Fibroblast of lung (primary cell): ENCODE measurements at regions not wholly inside any gene's neighbourhood (a gene's known extent, or its start where the extent isn't known, plus 50 kb on each side); places are given as distances from the start of the nearest gene placed in this dataset.

ENCODE experiments used
- DNase-seq, 2 donors: peaks; one replicate each; pipeline versions ENCODE4 v3.0.0 to v3.0.0-alpha.2; 2010; ENCODE audit warnings: low read depth in 2 of 2
- H2AFZ ChIP-seq: 2 replicates; pipeline ENCODE4 v1.5.1; 2012; ENCODE audit warnings: low read length, control low read depth, inconsistent platforms
- H3K27ac ChIP-seq: 2 replicates; pipeline ENCODE4 v1.5.1; 2011; ENCODE audit warnings: low read length, control low read depth; ENCODE audit not compliant: insufficient read depth
- H3K27me3 ChIP-seq: 2 replicates; pipeline ENCODE4 v1.5.1; 2011; ENCODE audit warnings: mild to moderate bottlenecking, low read length; ENCODE audit not compliant: control insufficient read depth, insufficient read depth
- H3K36me3 ChIP-seq: 2 replicates; pipeline ENCODE4 v1.5.1; 2011; ENCODE audit warnings: low read length; ENCODE audit not compliant: control insufficient read depth, insufficient read depth
- H3K4me1 ChIP-seq: 2 replicates; pipeline ENCODE4 v1.5.1; 2011; ENCODE audit warnings: low read length; ENCODE audit not compliant: control insufficient read depth, insufficient read depth; ENCODE audit errors: extremely low read depth
- H3K4me2 ChIP-seq: 2 replicates; pipeline ENCODE4 v1.5.1; 2011; ENCODE audit warnings: low read length, control low read depth; ENCODE audit not compliant: insufficient read depth; ENCODE audit errors: extremely low read depth
- H3K4me3 ChIP-seq, 4 experiments: fragments of 200-600 bp in 1 of 4; sonication (generic) in 1 of 4; replicated peaks in 1 of 4; 2 replicates each; pipeline ENCODE4 v1.5.1; 2011 to 2016; ENCODE audit warnings: low read length in 4 of 4, low read depth in 3 of 4, mild to moderate bottlenecking in 3 of 4, control low read depth in 2 of 4, inconsistent platforms in 1 of 4, mixed read lengths in 1 of 4; ENCODE audit not compliant: insufficient read depth in 1 of 4; ENCODE audit errors: control extremely low read depth in 1 of 4
- H3K79me2 ChIP-seq: 2 replicates; pipeline ENCODE4 v1.5.1; 2012; ENCODE audit warnings: mild to moderate bottlenecking, low read length, inconsistent platforms; ENCODE audit not compliant: control insufficient read depth, insufficient read depth
- H3K9ac ChIP-seq: 2 replicates; pipeline ENCODE4 v1.5.1; 2011; ENCODE audit warnings: mild to moderate bottlenecking, low read length, control low read depth; ENCODE audit not compliant: insufficient read depth
- H3K9me3 ChIP-seq: 2 replicates; pipeline ENCODE4 v1.5.1; 2012; ENCODE audit warnings: low read depth, low read length; ENCODE audit not compliant: control insufficient read depth, insufficient read depth
- H4K20me1 ChIP-seq: 2 replicates; pipeline ENCODE4 v1.5.1; 2011; ENCODE audit warnings: low read length; ENCODE audit not compliant: control insufficient read depth, insufficient read depth; ENCODE audit errors: extremely low read depth
- EZH2 ChIP-seq: IDR thresholded peaks from 2 replicates; pipeline ENCODE4 v1.5.1; 2012; ENCODE audit warnings: low read length, control low read depth, mild to moderate bottlenecking; ENCODE audit errors: missing control alignments
- TF ChIP-seq, protein P1 (sequence below), 2 donors: IDR thresholded peaks in 1 of 2; conservative IDR thresholded peaks in 1 of 2; 1 replicate in 1 of 2; 2 replicates in 1 of 2; pipeline ENCODE4 v1.5.1; 2011 to 2012; ENCODE audit warnings: low read length in 2 of 2, control low read depth in 1 of 2, inconsistent platforms in 1 of 2, low read depth in 1 of 2, mild to moderate bottlenecking in 1 of 2

DNA sequence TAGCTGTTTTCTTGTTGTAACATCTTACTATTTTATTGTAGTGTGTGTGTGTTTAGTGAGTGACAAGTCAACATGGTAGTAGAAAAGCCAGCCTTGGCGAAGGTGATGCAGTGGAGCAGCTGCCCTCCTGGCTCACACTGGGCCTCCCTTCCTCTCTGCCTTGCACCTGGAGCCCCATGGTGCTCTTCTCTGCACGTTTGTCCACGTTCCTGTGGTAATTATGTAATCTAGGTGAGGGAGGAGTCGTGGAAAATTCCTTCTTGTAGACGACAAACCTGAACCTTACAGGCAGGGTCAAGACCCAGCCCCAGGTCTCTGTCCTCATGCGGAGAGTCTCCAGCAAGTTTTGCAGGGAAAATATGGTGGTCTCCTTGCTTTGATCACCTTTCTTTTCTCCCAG is 348.3 kb upstream of the MKI67 start:
- Histone ChIP-seq H2AFZ (no peak overlapping the region), H3K9ac (no peak overlapping the region), H3K27me3 (no peaks in the 10 kb centered on the region), H3K4me1 (no peaks in the 10 kb centered on the region), H3K4me3 (no peak overlapping the region), H4K20me1 (no peaks in the 10 kb centered on the region), H3K36me3 (no peaks in the 10 kb centered on the region), H3K9me3 (peaks cover 2% of the 10 kb centered on the region), H3K4me2 (no peak overlapping the region), H3K79me2 (no peaks in the 10 kb centered on the region), H3K27ac (no peak overlapping the region)
- TF ChIP-seq EZH2: no peak
- TF ChIP-seq, protein P1, sequence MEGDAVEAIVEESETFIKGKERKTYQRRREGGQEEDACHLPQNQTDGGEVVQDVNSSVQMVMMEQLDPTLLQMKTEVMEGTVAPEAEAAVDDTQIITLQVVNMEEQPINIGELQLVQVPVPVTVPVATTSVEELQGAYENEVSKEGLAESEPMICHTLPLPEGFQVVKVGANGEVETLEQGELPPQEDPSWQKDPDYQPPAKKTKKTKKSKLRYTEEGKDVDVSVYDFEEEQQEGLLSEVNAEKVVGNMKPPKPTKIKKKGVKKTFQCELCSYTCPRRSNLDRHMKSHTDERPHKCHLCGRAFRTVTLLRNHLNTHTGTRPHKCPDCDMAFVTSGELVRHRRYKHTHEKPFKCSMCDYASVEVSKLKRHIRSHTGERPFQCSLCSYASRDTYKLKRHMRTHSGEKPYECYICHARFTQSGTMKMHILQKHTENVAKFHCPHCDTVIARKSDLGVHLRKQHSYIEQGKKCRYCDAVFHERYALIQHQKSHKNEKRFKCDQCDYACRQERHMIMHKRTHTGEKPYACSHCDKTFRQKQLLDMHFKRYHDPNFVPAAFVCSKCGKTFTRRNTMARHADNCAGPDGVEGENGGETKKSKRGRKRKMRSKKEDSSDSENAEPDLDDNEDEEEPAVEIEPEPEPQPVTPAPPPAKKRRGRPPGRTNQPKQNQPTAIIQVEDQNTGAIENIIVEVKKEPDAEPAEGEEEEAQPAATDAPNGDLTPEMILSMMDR (conservative IDR thresholded peaks at IDR 0.05 in 1 of 2, IDR thresholded peaks at IDR 0.05 in 1 of 2; ENCODE audit: low read depth in 1 of 2, low read length in 2 of 2): no peak
- no peak for DNase-seq

GRCh38 chr10:128475686-128476367 is 349.6 kb upstream of the MKI67 start:
- Histone ChIP-seq H3K9me3 (peaks cover 2% of the 10 kb centered on the region), H3K4me2 (no peak overlapping the region)

GRCh38 chr10:128476368-128476725 is 350.1 kb upstream of the MKI67 start:
- no peak overlapping the region for H3K4me2 ChIP-seq
- TF ChIP-seq, protein P1 (conservative IDR thresholded peaks at IDR 0.05 in 1 of 2, IDR thresholded peaks at IDR 0.05 in 1 of 2; ENCODE audit: low read depth in 1 of 2, low read length in 2 of 2): no peak
- no peak for TF ChIP-seq EZH2
- peaks cover 2% of the 10 kb centered on the region for H3K9me3 ChIP-seq
- no peak for DNase-seq
- H3K4me3 ChIP-seq: no peak overlapping the region
- H3K79me2 ChIP-seq: no peaks in the 10 kb centered on the region
- H3K27me3 ChIP-seq: no peaks in the 10 kb centered on the region
- no peak overlapping the region for H3K9ac ChIP-seq
- H2AFZ ChIP-seq: no peak overlapping the region
- no peaks in the 10 kb centered on the region for H4K20me1 ChIP-seq
- no peaks in the 10 kb centered on the region for H3K36me3 ChIP-seq
- no peaks in the 10 kb centered on the region for H3K4me1 ChIP-seq
- no peak overlapping the region for H3K27ac ChIP-seq

More at GRCh38 chr10:128475686-128476367, 349.6 kb upstream of the MKI67 start:
- Histone ChIP-seq H2AFZ (no peak overlapping the region), H3K27me3 (no peaks in the 10 kb centered on the region), H4K20me1 (no peaks in the 10 kb centered on the region), H3K4me3 (no peak overlapping the region), H3K4me1 (no peaks in the 10 kb centered on the region), H3K36me3 (no peaks in the 10 kb centered on the region), H3K79me2 (no peaks in the 10 kb centered on the region), H3K9ac (no peak overlapping the region), H3K27ac (no peak overlapping the region)
- DNase-seq: no peak
- TF ChIP-seq, protein P1 (conservative IDR thresholded peaks at IDR 0.05 in 1 of 2, IDR thresholded peaks at IDR 0.05 in 1 of 2; ENCODE audit: low read depth in 1 of 2, low read length in 2 of 2): no peak
- no peak for TF ChIP-seq EZH2
